Parathyroid adenoma (tissue), 2 donors: ENCODE measurements at regions not wholly inside any gene's neighbourhood (a gene's known extent, or its start where the extent isn't known, plus 50 kb on each side); places are given as distances from the start of the nearest gene placed in this dataset.

ENCODE experiments used
- H2AFZ ChIP-seq: fragments of 300-600 bp; sonication (generic); one replicate; pipeline ENCODE4 v1.7.0; 2017; ENCODE audit warnings: antibody characterized with exemption, mild to moderate bottlenecking
- H3K27ac ChIP-seq: fragments of 300-600 bp; sonication (generic); one replicate; pipeline ENCODE4 v1.7.0; 2017
- H3K27me3 ChIP-seq: fragments of 300-600 bp; sonication (generic); one replicate; pipeline ENCODE4 v1.7.0; 2017; ENCODE audit warnings: low read length; ENCODE audit not compliant: control insufficient read depth, insufficient read depth
- H3K36me3 ChIP-seq: fragments of 300-600 bp; sonication (generic); one replicate; pipeline ENCODE4 v1.7.0; 2017; ENCODE audit warnings: low read length; ENCODE audit not compliant: control insufficient read depth, insufficient read depth
- H3K4me1 ChIP-seq: fragments of 300-600 bp; sonication (generic); one replicate; pipeline ENCODE4 v1.7.0; 2017; ENCODE audit warnings: control low read depth
- H3K4me2 ChIP-seq: fragments of 300-600 bp; sonication (generic); one replicate; pipeline ENCODE4 v1.7.0; 2017; ENCODE audit warnings: low read length
- H3K4me3 ChIP-seq: fragments of 300-600 bp; sonication (generic); one replicate; pipeline ENCODE4 v1.7.0; 2017; ENCODE audit warnings: low read depth, low read length
- H3K79me2 ChIP-seq: fragments of 300-600 bp; sonication (generic); one replicate; pipeline ENCODE4 v1.7.0; 2017; ENCODE audit warnings: control low read depth
- H3K9ac ChIP-seq: fragments of 300-600 bp; sonication (generic); one replicate; pipeline ENCODE4 v1.7.0; 2017; ENCODE audit warnings: mild to moderate bottlenecking
- H3K9me3 ChIP-seq: fragments of 300-600 bp; sonication (generic); one replicate; pipeline ENCODE4 v1.7.0; 2017; ENCODE audit warnings: low read length; ENCODE audit not compliant: control insufficient read depth
- TF ChIP-seq, protein P1 (sequence below): fragments of 300-600 bp; sonication (generic); IDR thresholded peaks from one replicate; pipeline ENCODE4 v1.7.0; 2017; ENCODE audit warnings: antibody characterized with exemption, mild to moderate bottlenecking
- donor health status: primary hyperparathyroidism.

DNA sequence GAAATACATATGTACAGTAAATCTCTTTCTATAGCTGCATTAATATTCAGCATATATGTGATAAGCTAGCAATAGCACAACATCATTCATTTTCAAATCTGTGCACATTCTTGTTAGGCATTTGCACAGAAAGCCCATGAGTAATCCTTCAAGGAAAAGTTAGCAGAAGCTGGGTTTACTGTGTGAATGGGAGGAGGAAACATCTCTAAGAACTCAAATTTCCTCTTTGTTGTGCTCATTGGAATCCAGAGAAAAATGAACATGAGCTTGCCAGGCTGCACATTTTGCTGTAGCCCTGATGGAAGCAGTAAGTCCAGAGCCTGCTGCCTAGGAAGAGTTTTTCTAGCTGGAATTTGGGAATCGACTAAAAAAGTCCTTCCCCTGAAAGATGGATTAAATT is 214.2 kb upstream of the FOXD3 start:
- no peak overlapping the region for H3K4me2 ChIP-seq
- no peaks in the 10 kb centered on the region for H3K36me3 ChIP-seq
- H3K9me3 ChIP-seq, result no peaks in the 10 kb centered on the region
- no peaks in the 10 kb centered on the region for H3K27me3 ChIP-seq
- TF ChIP-seq, protein P1, sequence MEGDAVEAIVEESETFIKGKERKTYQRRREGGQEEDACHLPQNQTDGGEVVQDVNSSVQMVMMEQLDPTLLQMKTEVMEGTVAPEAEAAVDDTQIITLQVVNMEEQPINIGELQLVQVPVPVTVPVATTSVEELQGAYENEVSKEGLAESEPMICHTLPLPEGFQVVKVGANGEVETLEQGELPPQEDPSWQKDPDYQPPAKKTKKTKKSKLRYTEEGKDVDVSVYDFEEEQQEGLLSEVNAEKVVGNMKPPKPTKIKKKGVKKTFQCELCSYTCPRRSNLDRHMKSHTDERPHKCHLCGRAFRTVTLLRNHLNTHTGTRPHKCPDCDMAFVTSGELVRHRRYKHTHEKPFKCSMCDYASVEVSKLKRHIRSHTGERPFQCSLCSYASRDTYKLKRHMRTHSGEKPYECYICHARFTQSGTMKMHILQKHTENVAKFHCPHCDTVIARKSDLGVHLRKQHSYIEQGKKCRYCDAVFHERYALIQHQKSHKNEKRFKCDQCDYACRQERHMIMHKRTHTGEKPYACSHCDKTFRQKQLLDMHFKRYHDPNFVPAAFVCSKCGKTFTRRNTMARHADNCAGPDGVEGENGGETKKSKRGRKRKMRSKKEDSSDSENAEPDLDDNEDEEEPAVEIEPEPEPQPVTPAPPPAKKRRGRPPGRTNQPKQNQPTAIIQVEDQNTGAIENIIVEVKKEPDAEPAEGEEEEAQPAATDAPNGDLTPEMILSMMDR, result no peak
- no peak overlapping the region for H2AFZ ChIP-seq
- H3K4me1 ChIP-seq, result no peaks in the 10 kb centered on the region
- H3K9ac ChIP-seq, result no peak overlapping the region
- no peak overlapping the region for H3K27ac ChIP-seq
- no peak overlapping the region for H3K4me3 ChIP-seq
- H3K79me2 ChIP-seq, result no peaks in the 10 kb centered on the region

DNA sequence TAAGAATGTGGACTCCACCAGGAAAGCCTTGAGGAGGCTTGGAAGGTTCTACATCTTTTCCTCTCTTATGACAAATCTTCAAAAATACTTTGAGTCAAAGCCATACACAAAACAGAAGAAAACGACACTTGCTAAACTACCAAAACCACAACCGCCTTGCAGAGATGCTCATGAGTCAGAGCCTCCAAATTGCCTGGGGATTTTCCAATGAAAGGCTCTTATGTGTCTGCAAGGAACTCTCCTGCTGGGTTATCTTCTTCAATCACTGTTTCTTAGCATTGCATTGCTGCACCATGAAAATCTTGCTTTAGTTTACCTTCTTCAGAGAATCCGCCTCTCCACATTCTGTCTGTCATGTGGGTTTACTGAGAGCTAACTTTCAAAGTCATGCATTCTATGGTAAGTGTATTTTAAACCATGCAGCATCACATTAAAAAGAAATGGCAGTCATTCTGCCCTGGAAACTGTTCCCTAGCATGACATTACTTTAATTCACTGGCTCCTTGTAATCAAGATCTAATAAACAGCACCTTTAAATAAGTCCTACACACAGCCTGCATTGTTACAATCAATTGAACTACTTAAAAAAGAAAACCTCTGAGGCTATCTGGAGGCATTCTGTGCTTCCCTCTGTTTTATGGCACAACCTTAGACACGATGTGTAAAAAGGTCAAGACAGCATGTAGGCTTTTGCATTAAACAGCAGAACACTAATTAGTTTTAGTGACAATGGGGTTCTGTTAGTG is 210.0 kb upstream of the FOXD3 start:
- H3K9ac ChIP-seq, result no peak overlapping the region
- no peaks in the 10 kb centered on the region for H3K27me3 ChIP-seq
- no peaks in the 10 kb centered on the region for H3K4me1 ChIP-seq
- TF ChIP-seq, protein P1, result no peak
- no peak overlapping the region for H3K4me2 ChIP-seq
- H3K9me3 ChIP-seq, result no peaks in the 10 kb centered on the region
- no peak overlapping the region for H3K4me3 ChIP-seq
- H3K27ac ChIP-seq, result no peak overlapping the region
- no peak overlapping the region for H2AFZ ChIP-seq
- no peaks in the 10 kb centered on the region for H3K36me3 ChIP-seq
- no peaks in the 10 kb centered on the region for H3K79me2 ChIP-seq

DNA sequence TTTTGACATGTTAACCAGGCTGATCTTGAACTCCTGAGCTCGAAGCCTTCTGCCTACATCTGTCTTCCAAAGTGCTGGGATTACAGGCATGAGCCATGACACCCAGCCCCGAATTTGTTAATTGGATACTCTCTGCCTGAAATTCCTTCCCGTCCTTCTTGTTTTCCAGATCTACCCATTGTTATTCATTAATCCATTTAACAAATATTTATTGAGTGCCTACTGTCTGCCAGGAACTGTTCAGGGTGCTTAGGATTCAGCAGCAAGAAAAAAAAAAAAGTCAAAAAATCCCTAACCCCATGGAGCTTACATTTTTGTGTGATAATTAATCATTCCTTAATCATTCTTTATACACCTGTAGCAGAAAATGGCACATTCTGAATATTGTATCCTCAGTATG is 206.8 kb upstream of the FOXD3 start:
- H3K4me1 ChIP-seq, result no peaks in the 10 kb centered on the region

DNA sequence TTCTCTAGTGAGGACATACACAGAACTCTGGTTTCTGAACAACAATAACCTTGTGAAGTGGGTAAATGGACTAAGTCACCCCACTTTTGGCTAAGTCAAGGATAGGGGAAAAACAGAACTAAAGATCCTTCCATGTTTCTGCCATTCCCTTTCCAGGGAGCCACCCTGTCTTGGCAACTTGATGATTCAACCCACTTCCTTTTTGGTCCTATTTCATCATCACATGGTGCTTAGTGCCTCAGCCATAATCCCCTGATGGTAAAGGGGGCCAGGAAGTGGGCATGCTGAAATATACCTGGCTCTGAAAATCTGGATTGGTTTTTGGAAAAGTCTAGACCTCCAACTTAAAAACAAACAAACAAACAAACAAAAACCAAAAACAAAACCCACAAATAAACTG is 206.4 kb upstream of the FOXD3 start:
- Histone ChIP-seq H3K9me3 (no peaks in the 10 kb centered on the region), H3K4me1 (no peaks in the 10 kb centered on the region), H3K4me2 (no peak overlapping the region), H3K27me3 (no peaks in the 10 kb centered on the region), H3K79me2 (no peaks in the 10 kb centered on the region), H3K9ac (no peak overlapping the region), H3K27ac (no peak overlapping the region), H3K4me3 (no peak overlapping the region), H3K36me3 (no peaks in the 10 kb centered on the region), H2AFZ (no peak overlapping the region)
- TF ChIP-seq, protein P1, result no peak

More for the DNA sequence above, 206.8 kb upstream of the FOXD3 start:
- Histone ChIP-seq H3K36me3 (no peaks in the 10 kb centered on the region), H3K27me3 (no peaks in the 10 kb centered on the region), H3K4me3 (no peak overlapping the region), H3K79me2 (no peaks in the 10 kb centered on the region), H2AFZ (no peak overlapping the region), H3K9ac (no peak overlapping the region), H3K27ac (no peak overlapping the region), H3K9me3 (no peaks in the 10 kb centered on the region), H3K4me2 (no peak overlapping the region)
- TF ChIP-seq, protein P1, result no peak

DNA sequence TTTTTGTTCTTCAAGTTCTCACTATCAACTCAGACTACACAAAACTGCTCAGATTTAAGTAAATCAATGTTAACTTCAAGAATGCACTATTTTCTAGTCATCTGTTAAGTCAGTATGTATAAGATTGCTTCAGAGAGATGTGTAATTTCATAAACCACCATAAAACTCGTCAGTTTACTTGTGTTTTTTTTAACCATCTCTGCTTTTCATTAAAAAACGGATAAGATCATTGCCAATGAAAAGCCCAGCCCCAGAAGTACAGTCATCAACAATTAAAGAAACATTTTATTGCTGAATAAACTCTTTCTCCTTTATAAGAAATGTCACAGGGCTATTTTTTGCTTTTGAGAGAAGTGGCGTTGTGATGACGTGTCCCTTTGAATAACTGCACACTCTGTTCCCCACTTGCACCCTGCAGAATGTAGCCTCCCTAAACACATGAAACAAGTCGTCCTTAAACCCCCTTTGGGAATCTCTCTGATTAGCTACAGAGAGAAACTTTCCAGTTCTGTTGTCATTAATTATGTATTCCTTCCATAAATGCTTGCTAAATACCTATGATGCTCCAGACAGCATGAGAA is 202.7 kb upstream of the FOXD3 start:
- no peaks in the 10 kb centered on the region for H3K79me2 ChIP-seq
- H3K9ac ChIP-seq, result no peak overlapping the region
- H3K27me3 ChIP-seq, result no peaks in the 10 kb centered on the region
- no peak overlapping the region for H2AFZ ChIP-seq
- H3K9me3 ChIP-seq, result no peaks in the 10 kb centered on the region
- H3K4me3 ChIP-seq, result no peak overlapping the region
- no peak overlapping the region for H3K27ac ChIP-seq
- no peaks in the 10 kb centered on the region for H3K4me1 ChIP-seq
- TF ChIP-seq, protein P1, result no peak
- H3K36me3 ChIP-seq, result no peaks in the 10 kb centered on the region
- no peak overlapping the region for H3K4me2 ChIP-seq
